GM18499 (cell line): ENCODE measurements at regions not wholly inside any gene's neighbourhood (a gene's known extent, or its start where the extent isn't known, plus 50 kb on each side); places are given as distances from the start of the nearest gene placed in this dataset.
"Not testable (repeated sequence)": the region's sequence is repeated elsewhere in the genome, so short reads cannot be mapped to it uniquely, and the experiment has no call there.

Source experiments
- ATAC-seq: cut with Tn5 transposase; IDR thresholded peaks from one replicate; pipeline ENCODE4 v1.9.1; 2021; ENCODE audit warnings: moderate number of reproducible peaks; ENCODE audit not compliant: insufficient read depth, unreplicated experiment

DNA sequence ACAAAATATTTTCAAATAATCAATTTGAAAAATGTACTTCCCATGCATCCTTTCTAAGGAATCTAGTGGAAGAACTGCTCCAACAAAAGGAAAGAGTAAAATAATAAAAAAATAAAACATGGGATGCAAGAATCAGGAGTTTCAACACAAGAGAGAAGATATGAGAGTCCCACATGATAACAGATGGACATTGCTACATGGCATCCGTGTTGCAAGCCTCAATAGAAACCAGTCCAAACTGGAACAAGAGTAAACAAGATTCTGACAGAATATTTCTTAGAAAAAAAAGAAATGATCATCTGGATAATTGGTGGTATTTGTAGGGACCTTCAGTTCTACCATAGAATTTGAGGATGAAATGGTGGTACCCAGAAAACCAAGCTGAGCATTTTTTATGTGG is 186.8 kb downstream of the FRK start:
- no peak for ATAC-seq

GRCh38 chr6:115870464-115870863 is 190.2 kb downstream of the FRK start:
- ATAC-seq, result no peak

- ATAC-seq, result no peak
Observed at GRCh38 chr6:115865914-115866313, 194.8 kb downstream of the FRK start.

GRCh38 chr6:115863211-115863610 is 197.5 kb downstream of the FRK start:
- ATAC-seq, result no peak

- ATAC-seq, result not testable (repeated sequence)
Observed at GRCh38 chr6:115861658-115862057, 199.0 kb downstream of the FRK start.

GRCh38 chr6:115859577-115859976 is 201.1 kb downstream of the FRK start:
- not testable (repeated sequence) for ATAC-seq

GRCh38 chr6:115854866-115855665 is 205.6 kb downstream of the FRK start:
- no peak for ATAC-seq

DNA sequence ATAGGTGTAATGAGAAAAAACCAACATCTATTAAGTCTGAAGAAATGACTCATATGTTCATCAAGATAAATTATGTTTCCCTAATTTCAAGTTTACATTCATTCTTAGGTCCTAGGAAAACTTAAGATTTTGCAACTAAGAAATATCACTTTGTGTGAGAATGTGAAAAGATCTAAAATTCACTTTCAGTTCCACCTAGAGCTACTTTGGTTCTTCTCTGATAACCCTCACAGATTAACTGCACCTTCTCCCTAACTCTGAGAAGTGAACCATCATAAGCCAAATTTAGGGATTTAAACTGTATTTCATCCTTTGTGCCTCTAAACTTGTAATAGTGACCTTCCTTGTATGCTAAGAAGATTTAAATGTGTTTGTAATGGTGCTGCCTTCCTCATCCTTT is 213.0 kb downstream of the FRK start:
- no peak for ATAC-seq

GRCh38 chr6:115843945-115844344 is 216.7 kb downstream of the FRK start:
- no peak for ATAC-seq

DNA sequence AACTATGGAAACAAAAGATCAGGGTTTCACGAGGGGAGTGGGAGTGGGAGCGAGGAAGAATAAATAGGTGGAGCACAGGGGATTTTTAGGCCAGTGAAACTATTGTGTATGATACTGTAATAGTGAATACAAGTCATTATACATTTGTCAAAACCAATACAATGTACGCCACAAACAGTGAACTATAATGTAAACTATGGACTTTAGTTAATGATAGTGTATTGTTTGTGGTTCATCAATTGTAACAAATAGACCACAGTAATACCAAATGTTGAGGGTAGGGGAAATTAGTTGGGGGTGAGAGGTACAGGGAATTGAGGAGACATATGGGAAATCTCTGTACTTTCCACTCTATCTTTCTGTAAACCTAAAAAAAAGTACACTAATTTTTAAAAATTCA is 218.4 kb downstream of the FRK start:
- ATAC-seq, result no peak

DNA sequence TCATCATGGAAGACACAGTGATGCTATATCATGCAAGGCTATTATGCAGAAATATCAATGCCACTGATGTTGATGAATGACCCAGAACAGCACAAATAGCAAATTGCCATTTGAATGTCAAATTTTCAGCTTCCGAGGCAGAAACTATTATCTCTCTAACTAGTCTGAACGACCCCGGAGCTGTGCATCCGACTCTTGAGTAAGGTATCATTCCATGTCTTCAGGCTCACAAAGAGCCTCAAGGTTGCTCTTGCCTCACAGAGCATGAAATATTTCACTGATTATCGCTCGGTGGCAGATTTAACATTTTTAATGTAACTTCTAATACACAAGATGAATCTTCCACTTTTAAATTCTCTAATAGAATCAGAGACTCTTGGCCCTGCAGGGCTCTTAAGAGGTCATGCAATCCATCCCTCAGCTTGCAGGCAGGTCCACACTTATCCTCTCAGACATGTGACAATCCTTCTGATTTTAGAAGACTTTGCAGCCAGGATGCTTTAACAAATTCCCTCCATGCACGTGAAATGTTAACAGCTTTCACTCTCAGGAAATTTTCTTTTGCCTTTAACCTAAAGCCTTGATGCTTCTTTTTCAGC is 221.0 kb downstream of the FRK start:
- ATAC-seq, result no peak

DNA sequence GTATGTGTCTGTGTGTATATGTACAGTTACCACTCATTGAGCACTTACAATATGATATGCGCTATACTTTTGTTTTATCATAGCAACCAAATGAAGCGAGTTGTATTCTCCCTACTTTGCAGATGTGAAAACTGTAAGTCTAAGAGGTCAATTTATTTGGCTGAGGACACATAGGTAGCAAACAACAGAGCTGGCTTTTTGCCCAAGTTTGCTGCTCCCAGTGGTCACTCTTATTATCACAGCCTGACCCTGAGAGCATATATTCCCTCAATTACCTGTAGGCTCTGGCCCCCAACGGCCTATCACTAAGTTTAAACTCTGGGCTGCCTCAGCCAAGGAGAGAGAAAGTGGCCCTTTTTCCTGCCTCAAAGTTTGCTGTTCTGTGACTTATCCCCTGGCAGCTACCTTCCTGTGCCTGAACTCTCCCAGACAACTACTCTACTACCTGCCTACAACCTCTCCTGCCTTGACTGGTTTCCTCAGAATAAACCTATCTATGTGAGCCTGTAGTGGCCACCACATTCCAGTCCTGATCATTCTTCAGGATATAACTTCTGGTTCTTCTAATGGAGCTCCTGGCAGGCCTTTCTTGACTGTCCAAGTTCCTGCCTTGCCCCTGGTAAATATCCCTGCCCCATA is 221.8 kb downstream of the FRK start:
- peak; percentile 92 for ATAC-seq

DNA sequence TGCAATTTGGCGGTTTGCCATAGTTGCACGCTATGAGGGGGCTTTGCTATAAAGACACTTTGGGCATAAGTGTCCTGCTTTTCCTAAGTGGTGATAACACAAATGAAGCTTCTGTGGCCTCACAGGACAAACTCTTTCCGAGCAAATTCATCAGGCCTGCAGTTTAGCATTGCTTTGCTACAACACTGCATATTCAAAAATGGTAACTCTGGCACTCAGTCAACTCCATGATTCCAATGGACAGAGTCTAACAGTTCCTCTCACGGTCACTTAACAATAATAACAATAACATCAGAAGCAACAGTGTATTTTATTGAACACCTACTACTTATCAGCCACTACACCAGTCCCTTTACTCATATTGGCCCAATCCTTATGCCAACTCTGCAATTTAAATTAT is 222.5 kb downstream of the FRK start:
- no peak for ATAC-seq

DNA sequence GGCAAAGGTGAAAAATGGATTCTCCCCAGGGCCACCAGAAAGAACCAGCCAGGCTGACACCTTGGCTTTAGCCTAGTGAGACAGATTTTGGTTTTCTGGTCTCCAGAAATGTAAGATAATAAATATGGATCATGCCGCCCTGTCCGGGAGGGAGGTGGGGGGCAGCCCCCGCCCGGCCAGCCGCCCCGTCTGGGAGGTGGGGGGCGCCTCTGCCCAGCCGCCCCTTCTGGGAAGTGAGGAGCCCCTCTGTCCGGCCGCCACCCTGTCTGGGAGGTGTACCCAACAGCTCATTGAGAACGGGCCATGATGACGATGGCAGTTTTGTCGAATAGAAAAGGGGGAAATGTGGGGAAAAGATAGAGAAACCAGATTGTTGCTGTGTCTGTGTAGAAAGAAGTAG is 224.3 kb downstream of the FRK start:
- not testable (repeated sequence) for ATAC-seq

GRCh38 chr6:115835314-115835713 is 225.4 kb downstream of the FRK start:
- no peak for ATAC-seq

DNA sequence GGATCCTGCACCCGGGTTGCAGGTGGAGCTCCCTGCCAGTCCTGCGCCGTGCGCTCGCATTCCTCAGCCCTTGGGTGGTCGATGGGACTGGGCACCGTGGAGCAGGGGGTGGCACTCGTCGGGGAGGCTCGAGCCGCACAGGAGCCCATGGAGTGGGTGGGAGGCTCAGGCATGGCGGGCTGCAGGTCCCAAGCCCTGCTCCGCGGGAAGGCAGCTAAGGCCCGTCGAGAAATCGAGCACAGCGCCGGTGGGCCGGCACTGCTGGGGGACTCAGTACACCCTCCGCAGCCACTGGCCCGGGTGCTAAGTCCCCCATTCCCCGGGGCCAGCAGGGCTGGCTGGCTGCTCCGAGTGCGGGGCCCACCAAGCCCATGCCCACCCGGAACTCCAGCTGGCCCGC is 226.1 kb downstream of the FRK start:
- not testable (repeated sequence) for ATAC-seq

GRCh38 chr6:115832786-115833185 is 227.9 kb downstream of the FRK start:
- ATAC-seq, result no peak

DNA sequence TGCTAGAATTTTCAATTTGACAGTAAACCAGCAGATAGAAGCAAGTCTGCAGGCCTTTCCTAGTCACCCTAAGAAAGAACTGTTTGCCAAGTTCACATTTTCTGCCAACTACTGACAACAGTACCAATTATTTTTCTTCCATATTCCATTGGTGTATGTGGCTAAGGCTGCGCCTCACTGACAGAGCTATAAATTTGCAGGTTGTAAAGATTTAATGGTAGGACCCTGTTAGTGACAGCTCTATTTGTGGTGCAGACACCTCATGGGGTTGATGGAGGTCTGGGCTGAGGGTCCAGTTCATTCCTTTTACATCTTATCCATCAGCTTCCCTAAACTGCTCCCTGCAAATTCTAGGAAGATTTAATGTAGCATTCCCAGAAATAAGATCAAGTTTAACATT is 228.5 kb downstream of the FRK start:
- ATAC-seq, result no peak

GRCh38 chr6:115830895-115831294 is 229.8 kb downstream of the FRK start:
- ATAC-seq, result no peak

GRCh38 chr6:115821798-115822197 is 238.9 kb downstream of the FRK start:
- no peak for ATAC-seq

DNA sequence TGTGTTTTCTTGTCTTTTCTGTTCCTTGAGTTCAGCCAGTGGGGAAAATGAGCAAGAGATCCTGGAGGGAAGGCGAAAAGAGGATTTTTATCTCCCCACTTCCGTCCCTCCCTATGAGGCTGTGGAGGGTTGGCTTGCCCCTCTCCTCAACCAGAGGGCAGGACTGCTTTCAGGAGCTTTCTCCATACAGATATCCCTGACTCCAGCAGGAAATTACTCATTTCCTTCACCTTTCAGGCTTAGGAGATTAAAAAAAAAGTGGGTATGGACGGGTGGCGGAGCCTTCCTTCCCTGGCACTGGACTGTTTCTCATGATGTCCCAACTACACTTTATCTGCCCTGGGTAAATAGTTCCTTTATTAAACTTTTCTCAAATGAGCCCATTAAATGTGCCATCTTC is 241.2 kb downstream of the FRK start:
- no peak for ATAC-seq

DNA sequence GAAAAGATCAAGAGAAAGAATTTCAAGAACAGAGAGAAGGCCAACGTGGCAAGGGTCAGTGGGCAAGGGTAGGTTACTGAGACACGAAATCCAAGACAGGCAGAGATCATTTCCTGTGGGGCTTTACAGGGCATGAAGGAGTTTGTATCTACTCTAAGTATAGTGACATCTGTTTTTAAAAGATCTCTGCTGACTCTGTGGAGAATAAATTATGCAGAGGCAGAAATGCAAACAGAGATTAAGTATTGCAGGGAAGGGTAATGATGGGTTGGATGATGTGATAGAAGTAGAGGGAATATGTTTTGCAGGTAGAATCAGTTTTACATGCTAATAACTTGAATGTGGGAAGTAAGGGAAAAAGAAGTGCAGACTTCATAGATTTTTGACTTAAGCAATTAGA is 243.5 kb downstream of the FRK start:
- no peak for ATAC-seq
